AML-193 (cell line): ENCODE measurements at regions not wholly inside any gene's neighbourhood (a gene's known extent, or its start where the extent isn't known, plus 50 kb on each side); places are given as distances from the start of the nearest gene placed in this dataset.
"Not testable (repeated sequence)": the region's sequence is repeated elsewhere in the genome, so short reads cannot be mapped to it uniquely, and the experiment has no call there.

Experiments
- DNase-seq, 2 experiments: peaks; one replicate each; lab custom pipeline; 2025; lab: John Stamatoyannopoulos, UW

DNA sequence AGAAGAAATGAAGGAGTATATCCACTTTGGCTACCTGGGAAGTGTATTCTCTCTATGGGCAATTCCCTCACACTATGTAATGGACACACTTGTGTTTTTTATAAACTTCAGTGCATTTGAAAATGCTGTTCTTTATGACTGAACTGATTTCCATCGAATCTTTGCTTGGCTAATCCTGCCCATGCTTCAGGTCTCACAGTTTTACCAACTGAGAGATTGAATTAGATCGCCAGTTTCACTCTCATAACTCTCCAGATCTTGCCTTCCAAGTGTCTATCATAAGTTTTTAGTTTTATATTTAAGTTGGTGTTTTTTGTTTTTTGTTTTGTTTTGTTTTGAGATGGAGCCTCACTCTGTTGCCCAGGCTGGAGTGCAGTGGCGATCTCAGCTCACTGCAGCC lies 73.5 kb upstream of the MBNL1 start:
- DNase-seq: no peak

DNA sequence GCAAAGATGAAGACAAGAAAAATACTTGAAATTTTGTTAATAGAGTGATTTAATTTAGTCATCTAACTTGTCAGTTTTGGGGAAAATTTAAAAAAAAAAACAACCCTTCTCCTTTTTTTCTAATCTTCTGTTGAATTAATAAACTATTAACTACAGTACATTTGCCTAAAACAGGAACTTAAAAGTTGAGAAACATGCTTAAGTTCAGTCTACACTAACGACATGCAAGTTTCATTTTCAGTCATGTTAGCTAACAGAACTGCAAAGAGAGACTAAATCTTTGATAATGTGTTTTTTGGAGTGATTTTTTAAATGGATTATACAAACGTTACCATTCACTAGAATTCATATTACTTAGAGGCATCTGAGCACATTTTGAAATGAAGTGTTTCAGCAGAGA lies 71.9 kb upstream of the MBNL1 start:
- peak; percentile 91 to 94 for DNase-seq

DNA sequence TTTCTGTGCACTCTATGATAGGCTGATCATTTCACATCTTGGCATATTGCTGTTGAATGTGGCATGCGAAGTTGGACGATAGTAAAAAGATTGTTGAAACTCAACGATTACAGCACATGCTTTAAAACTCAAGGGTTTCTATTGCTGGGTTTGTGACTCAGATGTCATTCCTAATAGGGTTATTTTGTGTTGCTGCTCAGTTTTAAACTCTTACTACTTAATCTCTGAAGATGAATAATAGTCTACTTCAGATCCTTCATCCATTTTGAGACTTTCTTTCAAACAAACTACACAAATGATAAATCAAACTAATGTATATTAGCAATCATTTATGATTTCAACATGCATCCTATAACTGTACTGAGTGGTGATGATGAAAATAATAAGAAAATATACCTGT lies 71.3 kb upstream of the MBNL1 start:
- DNase-seq: peak; percentile 53 to 64

DNA sequence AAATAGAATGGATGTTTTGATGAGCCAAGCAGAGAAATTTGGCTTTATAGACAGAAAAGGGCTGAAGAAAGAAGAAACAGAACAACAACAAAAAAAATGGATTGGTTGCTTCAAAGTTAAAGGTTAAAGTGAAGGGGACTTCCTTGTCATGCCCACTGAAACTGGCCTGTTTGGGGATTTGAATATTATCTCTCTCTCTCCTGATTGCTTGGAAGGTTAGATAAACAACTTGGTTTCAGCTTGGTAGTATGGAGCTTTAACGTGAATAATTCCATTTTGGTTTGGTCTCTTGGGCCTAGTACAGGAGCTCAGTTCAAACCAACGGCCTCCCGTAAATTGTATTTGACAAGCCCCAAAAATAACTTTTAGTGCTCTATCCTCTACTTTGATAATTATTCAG lies 70.8 kb upstream of the MBNL1 start:
- peak in 1 of 2 experiments; percentile 31 for DNase-seq

DNA sequence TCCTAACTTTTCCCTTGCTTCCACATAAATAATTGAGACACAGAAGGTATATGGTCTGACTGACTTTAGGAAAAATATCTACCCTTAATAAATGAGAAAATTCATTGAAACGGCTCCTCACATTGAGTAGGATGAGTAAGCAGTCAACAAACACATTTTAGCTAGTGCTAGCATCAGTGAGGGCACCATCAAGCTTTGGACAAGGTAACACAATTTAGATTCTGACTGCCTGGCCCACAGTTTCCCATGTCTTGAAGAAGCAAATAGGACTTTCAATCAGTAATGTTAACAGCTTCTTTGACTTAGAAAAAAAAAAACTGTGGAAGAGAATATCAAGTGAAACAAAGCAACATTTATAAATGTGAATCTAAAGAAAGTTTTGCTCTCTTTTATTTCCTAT lies 70.1 kb upstream of the MBNL1 start:
- DNase-seq: peak in 1 of 2 experiments; percentile 36

DNA sequence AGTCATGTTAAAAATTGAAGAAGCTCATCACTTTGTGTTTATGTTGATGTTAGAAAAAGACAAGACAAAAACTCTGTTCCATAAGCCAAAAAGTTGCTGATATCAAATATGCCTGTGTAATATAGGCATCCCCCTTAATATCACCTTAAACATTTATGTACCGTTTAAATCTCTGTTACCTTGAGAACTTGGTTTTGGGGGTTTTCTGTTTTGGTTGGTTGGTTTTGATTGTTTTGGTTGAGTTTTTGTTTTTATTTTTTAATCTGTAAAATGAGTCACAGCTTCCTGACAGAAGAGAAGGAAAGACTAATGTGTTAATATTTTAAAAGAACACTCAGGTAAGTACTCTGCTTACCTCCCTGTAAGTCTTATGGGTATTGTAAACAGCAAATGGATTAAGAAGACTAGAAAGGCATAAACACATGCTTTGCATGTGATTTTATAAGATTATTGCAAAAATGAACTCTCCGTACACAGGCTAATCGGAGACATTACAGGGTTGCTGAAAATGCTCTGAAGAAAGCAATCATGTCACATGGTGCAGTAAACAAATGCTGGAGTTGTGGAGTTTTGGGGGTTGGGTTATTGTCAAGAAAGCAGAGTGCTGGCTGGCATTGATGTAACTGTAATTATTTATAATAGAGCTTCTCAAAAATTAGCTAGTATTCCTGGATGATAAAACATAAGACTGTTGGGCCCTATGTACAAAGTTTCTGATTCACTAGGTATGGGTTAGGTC lies 69.5 kb upstream of the MBNL1 start:
- peak; percentile 51 to 56 for DNase-seq

DNA sequence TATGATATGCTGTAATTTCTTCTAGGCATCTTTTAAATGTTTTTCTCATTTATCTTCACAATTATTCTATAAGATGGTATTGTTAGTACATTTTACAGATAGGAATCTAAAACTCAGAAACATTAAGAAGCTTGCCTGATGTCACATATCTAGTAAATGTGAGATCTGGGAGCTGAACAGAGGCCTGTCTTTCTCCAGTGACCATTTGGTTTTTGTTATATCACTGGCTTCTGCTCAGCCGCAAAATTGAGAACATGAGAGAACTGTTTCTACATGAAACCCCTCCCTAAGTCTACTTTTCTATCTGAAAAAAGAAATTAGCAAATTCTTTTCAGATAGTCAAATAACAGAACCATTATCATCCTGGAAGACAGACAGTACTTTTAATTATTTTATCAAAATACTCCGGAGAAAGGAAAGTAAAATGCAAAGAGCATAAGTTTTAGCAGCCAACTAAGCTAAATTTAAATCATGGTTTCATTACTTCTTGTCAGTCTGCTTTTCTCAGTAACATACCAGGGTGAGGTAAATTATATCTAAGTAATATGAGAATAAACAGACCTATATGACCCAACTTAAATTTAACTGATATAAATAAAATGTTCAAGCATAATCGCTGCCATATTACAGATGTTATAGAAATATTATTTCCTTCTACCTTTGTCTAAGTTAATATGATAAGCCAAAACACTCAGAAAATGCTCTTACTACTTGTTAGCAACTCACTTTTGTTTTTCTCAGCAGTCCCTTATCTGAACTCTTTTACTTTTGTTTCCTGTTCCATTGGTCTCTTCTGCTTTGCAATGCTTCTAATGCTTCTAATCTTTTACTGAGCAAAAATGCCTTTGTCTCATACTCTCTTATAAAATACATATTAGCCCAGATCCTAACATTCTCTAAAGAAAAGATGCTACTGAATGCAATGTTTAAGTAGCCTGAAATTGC lies 68.0 kb upstream of the MBNL1 start:
- peak; percentile 49 to 56 for DNase-seq

DNA sequence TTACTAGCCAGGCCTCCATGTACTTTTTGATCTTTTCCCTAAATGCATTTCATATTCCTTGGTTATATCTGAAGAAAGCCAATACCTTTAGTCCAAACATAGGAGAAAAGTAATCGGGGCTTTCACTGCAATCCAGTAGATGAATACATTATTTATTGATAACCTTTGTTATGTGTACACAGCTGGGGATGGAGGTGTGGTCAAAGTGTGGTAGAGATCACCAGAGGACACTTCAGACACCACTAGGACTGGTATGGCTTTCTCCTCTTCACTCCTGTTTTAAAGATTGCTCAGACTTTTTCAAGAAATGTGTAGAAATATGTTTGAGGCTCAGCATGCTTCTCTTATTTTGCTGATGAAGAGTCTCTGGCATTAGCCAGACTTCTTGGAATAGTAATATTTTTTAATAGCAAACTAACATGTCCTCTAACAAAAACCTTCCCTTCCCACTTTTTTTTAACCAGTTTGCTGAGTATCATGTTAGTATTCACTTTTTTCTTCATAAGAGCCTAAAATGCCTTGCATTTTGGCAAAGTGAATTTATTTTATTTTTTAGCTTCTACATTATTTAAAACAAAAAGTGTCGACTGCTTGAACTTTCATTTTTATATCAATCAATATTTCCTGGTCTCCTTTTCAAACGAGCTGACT lies 65.6 kb upstream of the MBNL1 start:
- DNase-seq: peak; percentile 37 to 53

DNA sequence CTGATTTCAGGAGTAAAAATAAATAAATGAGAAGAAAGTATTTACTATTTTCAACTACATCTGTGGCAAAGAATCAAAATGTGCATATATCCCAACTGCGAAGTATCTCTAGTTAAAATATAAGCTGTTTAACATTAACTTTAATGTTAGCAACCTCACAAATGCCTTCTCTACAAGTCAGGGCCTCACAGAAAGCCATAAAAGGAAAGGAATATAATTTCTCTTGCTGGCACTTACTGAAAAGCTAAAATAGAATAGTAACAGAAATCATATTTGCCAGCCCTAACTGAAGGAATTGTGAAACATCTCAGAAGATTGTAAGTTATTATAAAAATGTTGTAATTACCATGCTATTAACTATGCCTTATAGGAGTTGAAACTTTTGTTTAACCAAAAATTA lies 65.1 kb upstream of the MBNL1 start:
- DNase-seq: no peak

DNA sequence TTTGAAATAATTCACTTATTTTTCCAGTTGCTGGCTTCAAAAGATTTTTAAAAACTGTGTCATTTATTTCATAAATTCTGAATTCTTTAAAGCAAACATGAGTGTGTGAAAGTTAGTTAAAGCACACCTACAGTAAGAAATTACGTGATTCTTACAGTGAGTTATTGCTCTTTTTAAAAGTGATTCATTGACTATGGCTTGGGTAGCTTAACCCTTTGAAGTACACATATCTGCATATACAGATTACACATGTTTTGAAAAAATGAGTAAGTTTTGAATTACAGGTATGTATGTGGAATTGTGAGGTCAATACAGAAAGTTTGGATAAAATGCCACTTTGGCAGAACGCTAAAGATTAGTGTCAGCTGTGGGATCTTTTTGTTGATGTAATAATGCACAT lies 64.5 kb upstream of the MBNL1 start:
- peak; percentile 27 to 37 for DNase-seq

DNA sequence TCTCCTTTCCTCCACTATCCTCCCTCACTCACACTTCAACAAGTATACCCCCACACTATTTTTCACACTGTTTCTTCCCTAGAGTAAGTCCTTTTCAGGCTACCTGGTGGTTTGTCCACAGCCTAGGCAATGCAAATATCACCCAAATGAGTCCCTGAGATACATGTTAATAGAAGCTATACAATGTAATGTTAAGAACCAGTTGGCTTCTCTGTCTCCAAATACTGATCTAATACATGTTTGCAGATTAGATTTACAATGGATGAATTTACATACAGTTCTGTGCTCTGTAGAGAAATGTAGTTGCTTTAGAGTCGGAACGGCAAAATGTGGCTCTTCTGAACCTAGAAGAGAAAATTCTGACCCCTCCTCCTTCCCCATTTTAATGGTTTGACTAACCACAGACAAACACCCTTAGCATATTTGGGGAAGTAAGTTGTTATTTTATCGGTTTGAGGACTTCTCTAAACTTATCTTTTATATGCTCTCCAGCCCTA lies 63.6 kb upstream of the MBNL1 start:
- DNase-seq: peak; percentile 99

DNA sequence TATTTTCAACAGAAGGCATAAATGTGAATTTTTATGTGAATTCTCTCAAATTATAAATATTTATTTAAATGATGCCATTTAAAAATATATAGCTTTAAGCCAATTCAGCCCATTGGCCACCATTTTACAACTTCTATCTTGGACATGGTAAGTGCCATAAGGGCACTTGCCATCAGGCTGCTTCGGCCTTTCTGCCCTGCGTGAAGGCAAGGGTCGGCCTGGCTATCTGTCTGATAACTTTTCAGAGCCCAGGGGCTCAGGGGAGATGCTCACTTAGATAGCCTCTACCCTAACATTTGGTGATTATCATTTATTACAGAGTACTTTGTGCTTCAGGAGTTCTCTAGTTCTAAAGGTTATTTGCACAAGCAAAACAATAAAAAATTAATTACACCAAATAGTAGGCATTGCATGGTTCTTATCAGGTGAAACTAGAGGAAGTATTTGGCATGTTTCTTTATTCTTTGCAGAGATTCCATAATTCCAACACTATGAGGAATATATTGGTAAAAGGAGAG lies 62.4 kb upstream of the MBNL1 start:
- DNase-seq: no peak

DNA sequence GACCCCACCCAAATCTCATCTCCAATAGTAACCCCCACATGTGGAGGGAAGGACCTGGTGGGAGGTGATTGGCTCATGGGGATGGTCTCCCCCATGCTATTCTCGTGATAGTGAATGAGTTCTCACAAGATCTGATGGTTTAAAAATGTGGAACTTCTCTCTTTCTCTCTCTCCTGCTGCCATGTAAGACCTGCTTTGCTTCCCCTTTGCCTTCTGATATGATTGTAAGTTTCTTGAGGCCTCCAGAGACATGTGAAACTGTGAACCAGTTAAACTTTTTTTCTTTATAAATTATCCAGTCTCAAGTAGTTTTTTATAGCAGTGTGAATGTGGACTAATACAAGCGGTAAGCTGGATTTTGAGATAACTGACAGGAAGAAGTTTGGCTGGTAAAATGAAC lies 60.3 kb upstream of the MBNL1 start:
- no peak for DNase-seq

DNA sequence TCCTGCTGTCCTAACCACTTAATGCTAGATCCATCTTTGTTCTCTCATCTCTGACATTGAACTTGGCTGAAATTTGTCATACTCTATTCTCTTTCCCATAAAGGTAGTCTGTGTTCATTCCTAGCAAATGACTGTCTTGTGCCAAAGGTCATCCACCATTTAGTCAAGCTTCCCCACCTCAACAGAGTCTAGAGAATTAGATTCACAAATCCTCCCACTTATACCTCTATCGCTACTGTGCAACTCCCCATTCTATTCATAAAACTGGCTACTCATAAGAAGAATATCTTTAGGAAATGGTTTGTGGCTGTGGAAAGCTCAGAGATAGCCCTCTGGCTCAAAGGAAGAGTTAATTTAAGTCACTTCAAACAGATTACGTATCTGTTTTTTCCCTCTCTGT lies 59.7 kb upstream of the MBNL1 start:
- DNase-seq: no peak

DNA sequence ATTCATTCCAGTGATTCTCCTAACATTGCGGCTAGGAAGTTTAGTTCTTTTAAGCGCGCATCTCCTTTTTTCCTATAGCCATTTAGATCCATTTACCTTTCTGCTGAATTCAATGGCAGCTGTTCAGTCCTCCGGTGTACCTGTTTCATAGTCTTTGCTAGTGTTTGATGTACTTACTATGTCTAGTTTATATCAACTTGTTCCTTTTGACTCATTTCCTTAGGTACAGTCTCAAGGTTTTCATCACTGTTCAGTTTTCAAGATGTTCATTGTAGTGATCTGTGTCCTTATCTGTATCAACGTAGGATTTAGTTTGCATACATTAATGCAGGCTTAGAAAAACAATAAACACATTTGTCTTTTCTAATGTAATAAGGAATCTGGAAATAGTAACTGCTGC lies 59.0 kb upstream of the MBNL1 start:
- DNase-seq: no peak

DNA sequence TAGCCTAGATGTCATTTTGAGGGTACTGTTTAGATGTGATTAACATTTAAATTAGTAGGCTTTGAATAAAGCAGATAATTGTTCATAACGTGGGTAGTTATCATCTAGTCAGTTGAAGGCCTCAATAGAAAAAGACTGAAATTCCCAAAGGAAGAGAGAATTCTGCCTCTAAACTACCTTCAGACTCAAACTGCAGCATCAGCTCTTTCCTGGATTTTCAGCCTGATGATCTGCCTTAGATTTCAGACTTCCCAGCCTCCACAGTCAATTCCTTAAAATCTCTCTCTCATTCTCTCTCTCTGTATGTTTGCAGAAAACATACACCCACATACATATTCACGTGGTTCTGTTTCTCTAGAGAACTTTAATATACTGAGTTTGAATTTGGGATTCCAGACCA lies 58.0 kb upstream of the MBNL1 start:
- no peak for DNase-seq

DNA sequence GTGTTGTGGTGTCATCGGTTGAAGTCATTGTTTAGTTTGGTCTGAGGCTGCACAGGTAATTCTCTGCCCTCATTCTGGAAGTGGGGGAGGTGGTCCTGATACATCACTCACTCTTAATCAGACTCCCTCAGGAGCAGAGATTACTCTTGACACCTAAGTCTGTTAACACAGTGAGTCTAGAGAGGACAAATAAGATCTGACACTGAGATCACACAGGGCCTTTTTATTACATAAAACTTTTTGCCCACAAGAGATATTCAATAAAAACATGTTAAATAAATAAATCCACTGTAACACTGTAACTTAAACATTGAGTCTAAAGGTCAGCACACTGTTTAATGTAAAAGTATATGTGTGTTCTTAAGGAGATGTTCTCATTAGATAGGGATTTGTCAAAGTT lies 57.1 kb upstream of the MBNL1 start:
- no peak for DNase-seq

DNA sequence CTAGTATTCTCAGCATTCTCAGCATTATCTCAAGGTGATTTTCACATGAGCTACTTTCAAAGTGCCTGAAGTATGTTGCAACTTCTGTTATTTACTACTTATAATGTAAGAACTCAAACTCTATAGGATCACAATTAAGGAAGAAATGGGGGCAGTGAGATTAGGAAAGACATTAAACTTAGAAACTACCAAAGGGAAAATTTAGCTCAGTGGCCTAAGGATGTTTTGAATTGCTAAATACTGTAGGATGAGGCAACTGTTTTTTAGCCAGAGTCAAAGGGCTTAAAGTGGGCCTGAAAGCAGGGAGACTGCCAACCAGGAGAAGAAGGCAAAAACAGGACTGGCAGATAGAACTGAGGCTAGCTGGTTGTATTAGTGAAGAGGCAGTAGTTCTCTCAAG lies 55.5 kb upstream of the MBNL1 start:
- DNase-seq: peak; percentile 80 to 84

DNA sequence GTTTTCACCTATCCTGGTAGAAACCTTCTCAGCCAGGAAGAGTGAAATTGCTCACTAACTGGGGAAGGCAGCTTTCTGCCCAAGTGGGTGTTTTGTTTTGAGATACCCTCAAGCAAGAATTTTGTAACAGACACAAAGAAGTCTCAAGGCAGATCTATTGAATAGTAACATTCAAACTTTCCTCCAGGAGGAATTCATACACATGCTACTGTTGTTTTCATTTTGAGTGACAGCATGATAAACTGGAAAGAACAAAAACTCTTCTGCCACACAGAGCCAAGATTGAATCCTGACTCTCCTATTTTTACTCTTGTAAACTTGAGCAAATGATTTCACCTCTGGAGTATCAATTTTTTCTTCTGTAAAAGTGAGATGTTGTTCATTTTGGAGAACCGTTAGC lies 54.8 kb upstream of the MBNL1 start:
- no peak for DNase-seq

DNA sequence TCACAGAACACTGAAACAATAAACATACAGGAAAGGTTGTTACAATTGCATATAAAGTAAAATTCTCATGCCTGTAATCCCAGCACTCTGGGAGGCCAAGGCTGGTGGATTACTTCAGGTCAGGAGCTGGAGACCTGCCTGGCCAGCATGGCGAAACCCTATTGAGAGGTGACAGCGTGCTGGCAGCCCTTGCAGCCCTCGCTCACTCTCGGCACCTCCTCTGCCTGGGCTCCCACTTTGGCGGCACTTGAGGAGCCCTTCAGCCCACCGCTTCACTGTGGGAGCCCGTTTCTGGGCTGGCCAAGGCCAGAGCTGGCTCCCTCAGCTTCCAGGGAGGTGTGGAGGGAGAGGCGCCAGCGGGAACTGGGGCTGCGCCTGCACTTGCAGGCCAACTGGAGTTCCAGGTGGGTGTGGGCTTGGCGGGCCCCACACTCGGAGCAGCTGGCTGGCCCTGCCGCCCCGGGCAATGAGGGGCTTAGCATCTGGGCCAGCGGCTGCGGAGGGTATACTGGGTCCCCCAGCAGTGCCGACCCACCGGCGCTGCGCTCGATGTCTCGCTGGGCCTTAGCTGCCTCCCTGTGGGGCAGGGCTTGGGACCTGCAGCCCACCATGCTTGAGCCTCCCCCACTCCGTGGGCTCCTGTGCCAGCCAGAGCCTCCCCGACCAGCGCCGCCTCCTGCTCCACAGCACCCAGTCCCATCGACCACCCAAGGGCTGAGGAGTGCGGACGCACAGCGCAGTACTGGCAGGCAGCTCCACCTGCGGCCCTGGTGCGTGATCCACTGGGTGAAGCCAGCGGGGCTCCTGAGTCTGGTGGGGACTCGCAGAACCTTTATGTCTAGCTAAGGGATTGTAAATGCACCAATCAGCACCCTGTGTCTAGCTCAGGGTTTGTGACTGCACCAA lies 51.5 kb upstream of the MBNL1 start:
- DNase-seq: not testable (repeated sequence)

DNA sequence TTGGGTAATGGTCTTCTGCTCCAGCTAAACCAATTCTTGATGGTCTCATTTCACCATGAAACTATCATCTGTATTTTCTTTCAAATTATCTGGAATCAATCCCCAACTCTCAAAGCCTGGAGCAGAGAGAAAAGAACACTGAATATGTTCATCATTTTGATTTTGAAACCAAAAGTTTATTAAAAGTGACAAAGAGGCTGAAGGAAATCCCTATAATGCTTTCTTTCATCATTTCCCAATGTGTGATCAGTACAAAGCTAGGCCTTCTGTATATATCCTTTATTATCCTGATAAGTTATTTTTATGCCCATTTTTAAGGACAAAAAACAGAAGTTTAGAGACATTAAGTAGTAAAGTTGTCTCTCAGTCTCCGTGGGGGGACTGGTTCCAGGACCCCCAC lies 50.1 kb upstream of the MBNL1 start:
- no peak for DNase-seq
